HepG2 (cell line): ENCODE measurements at regions not wholly inside any gene's neighbourhood (a gene's known extent, or its start where the extent isn't known, plus 50 kb on each side); places are given as distances from the start of the nearest gene placed in this dataset.

Source experiments
- ATAC-seq: fragments of 200-7000 bp; cut with Tn5 transposase; 3 replicates; pipeline ENCODE4 v1.9.1; 2020; ENCODE audit warnings: mild to moderate bottlenecking, moderate library complexity
- BruUV-seq: library from RNA; stranded (reverse); fragments of 400-500 nt; replicated peaks from 2 replicates; lab custom pipeline; 2021; lab: Mats Ljungman, UMichigan
- CTCF ChIA-PET: fragments of 300-600 bp; formaldehyde crosslinking; extraction: SDS; loops from one replicate; lab custom pipeline; 2021; ENCODE audit warnings: low total read pairs, inconsistent platforms, low intra/inter-chr PET ratio; lab: Yijun Ruan, JAX
- POLR2A ChIA-PET: fragments of 350-600 bp; sonication (Branson Sonifier 250); formaldehyde crosslinking; loops from one replicate; lab custom pipeline; 2020; ENCODE audit warnings: antibody characterized with exemption, inconsistent platforms; lab: Yijun Ruan, JAX
- DNase-seq: peaks from one replicate; pipeline ENCODE4 v3.0.0-alpha.2; 2015; ENCODE audit warnings: low spot score
- FAIRE-seq: peaks from 3 replicates; lab custom pipeline; 2011; peaks lifted over from hg19 to GRCh38; lab: Jason Lieb, UNC
- H2AFZ ChIP-seq: one replicate; pipeline ENCODE4 v1.6.1; 2011; ENCODE audit warnings: low read length, inconsistent platforms
- H3K27ac ChIP-seq: fragments of 300-600 bp; 3 replicates; pipeline ENCODE4 v1.8.0; 2011; ENCODE audit warnings: mixed run types, mild to moderate bottlenecking, mixed read lengths, low read length, inconsistent platforms; ENCODE audit not compliant: insufficient read depth; ENCODE audit errors: extremely low read length
- H3K27me3 ChIP-seq, 2 experiments: fragments of 200-600 bp in 1 of 2; 2 replicates in 1 of 2; 3 replicates in 1 of 2; pipeline versions ENCODE4 v1.6.0 to v1.8.0; 2011; ENCODE audit warnings: low read length in 2 of 2, mild to moderate bottlenecking in 2 of 2, moderate library complexity in 2 of 2, inconsistent platforms in 1 of 2; ENCODE audit not compliant: insufficient read depth in 2 of 2, control insufficient read depth in 1 of 2
- H3K36me3 ChIP-seq, 2 experiments: fragments of 200-600 bp in 1 of 2; replicated peaks in 1 of 2; 2 replicates in 1 of 2; 3 replicates in 1 of 2; pipeline versions ENCODE4 v1.5.1 to v1.8.0; 2011; ENCODE audit warnings: low read length in 2 of 2, inconsistent platforms in 1 of 2; ENCODE audit not compliant: insufficient read depth in 2 of 2, control insufficient read depth in 1 of 2
- H3K4me1 ChIP-seq: 2 replicates; pipeline ENCODE4 v1.5.1; 2012; ENCODE audit warnings: low read length, inconsistent platforms; ENCODE audit not compliant: insufficient read depth
- H3K4me2 ChIP-seq: 2 replicates; pipeline ENCODE4 v1.6.0; 2011; ENCODE audit warnings: low read depth, low read length, inconsistent platforms
- H3K4me3 ChIP-seq, 3 experiments: fragments of 200-600 bp in 1 of 3; sonication (generic), shearing (Covaris generic) in 1 of 3; replicated peaks in 1 of 3; 2 replicates each; pipeline ENCODE4 v1.5.1; 2011 to 2016; ENCODE audit warnings: low read length in 3 of 3, inconsistent platforms in 2 of 3, low read depth in 2 of 3, mild to moderate bottlenecking in 2 of 3, control low read depth in 1 of 3, mixed read lengths in 1 of 3; ENCODE audit not compliant: insufficient read depth in 1 of 3
- H3K79me2 ChIP-seq: one replicate; pipeline ENCODE4 v1.6.1; 2011; ENCODE audit warnings: low read length, inconsistent platforms; ENCODE audit not compliant: insufficient read depth
- H3K9ac ChIP-seq: 2 replicates; pipeline ENCODE4 v1.6.0; 2011; ENCODE audit warnings: mild to moderate bottlenecking, low read depth, low read length, inconsistent platforms; ENCODE audit not compliant: insufficient read depth
- H3K9me3 ChIP-seq: 2 replicates; pipeline ENCODE4 v1.5.1; 2012; ENCODE audit warnings: mild to moderate bottlenecking, low read length
- H4K20me1 ChIP-seq: 2 replicates; pipeline ENCODE4 v1.6.0; 2011; ENCODE audit warnings: inconsistent platforms, mild to moderate bottlenecking, low read length, moderate library complexity; ENCODE audit not compliant: insufficient read depth
- FOSL2 ChIP-seq: sonication (generic); formaldehyde crosslinking; IDR thresholded peaks from 2 replicates; pipeline ENCODE4 v1.4.0; 2020; ENCODE audit warnings: missing genetic modification reagents
- HDAC1 ChIP-seq: sonication (generic); formaldehyde crosslinking; IDR thresholded peaks from 2 replicates; pipeline ENCODE4 v1.5.1; 2020; ENCODE audit warnings: mild to moderate bottlenecking, missing genetic modification reagents
- HHEX ChIP-seq: IDR thresholded peaks from 2 replicates; pipeline ENCODE4 v1.6.1; 2016; ENCODE audit warnings: control low read depth
- HIVEP1 ChIP-seq: sonication (generic); formaldehyde crosslinking; IDR thresholded peaks from 2 replicates; pipeline ENCODE4 v1.4.0; 2020; ENCODE audit warnings: mild to moderate bottlenecking, missing genetic modification reagents
- IRF2 ChIP-seq: IDR thresholded peaks from 2 replicates; pipeline ENCODE4 v1.6.1; 2018; ENCODE audit warnings: missing genetic modification reagents, missing compliant biosample characterization
- KDM4B ChIP-seq: sonication (generic); formaldehyde crosslinking; IDR thresholded peaks from 2 replicates; pipeline ENCODE4 v1.4.0; 2020; ENCODE audit warnings: missing genetic modification reagents
- MLLT10 ChIP-seq: sonication (generic); formaldehyde crosslinking; IDR thresholded peaks from 2 replicates; pipeline ENCODE4 v1.4.0; 2020; ENCODE audit warnings: missing genetic modification reagents
- NCOA5 ChIP-seq: sonication (generic); formaldehyde crosslinking; IDR thresholded peaks from 2 replicates; pipeline ENCODE4 v1.4.0; 2020; ENCODE audit warnings: missing genetic modification reagents
- NFIC ChIP-seq: IDR thresholded peaks from 2 replicates; pipeline ENCODE4 v1.6.1; 2012; ENCODE audit warnings: mild to moderate bottlenecking, low read length, inconsistent platforms
- NFYC ChIP-seq: IDR thresholded peaks from 2 replicates; pipeline ENCODE4 v1.6.1; 2016; ENCODE audit warnings: missing genetic modification reagents, missing compliant biosample characterization
- RFX5 ChIP-seq: IDR thresholded peaks from 2 replicates; pipeline ENCODE4 v1.6.1; 2011; ENCODE audit warnings: low read depth, low read length, improper control_type of control experiment
- ZBTB1 ChIP-seq: sonication (generic); formaldehyde crosslinking; IDR thresholded peaks from 2 replicates; pipeline ENCODE4 v1.4.0; 2020; ENCODE audit warnings: missing genetic modification reagents, borderline replicate concordance
- WGBS: methylation state at CpG from one replicate; pipeline ENCODE4 v1.1.6; 2017; ENCODE audit warnings: low lambda C conversion rate; 5-methylcytosine and 5-hydroxymethylcytosine counted together
- in situ Hi-C: cut with HindIII; loops from 2 replicates; pipeline ENCODE4 v1.10.0; 2017; ENCODE audit warnings: low pct_unique_long_range_greater_than_20kb; ENCODE audit not compliant: extremely low pct_ligation_motif_present
- intact Hi-C: fragments of 100-400 bp; cut with micrococcal nuclease; formaldehyde crosslinking; loops from one replicate; pipeline ENCODE4 v1.10.0; 2022; ENCODE audit not compliant: unreplicated experiment
- TF ChIP-seq, protein P1 (sequence below): IDR thresholded peaks from 2 replicates; pipeline ENCODE4 v1.6.1; 2016; ENCODE audit warnings: low read depth, missing genetic modification reagents, missing compliant biosample characterization
- TF ChIP-seq, protein P2 (sequence below): sonication (generic); formaldehyde crosslinking; conservative IDR thresholded peaks from 2 replicates; pipeline ENCODE4 v1.5.0; 2020; ENCODE audit warnings: missing genetic modification reagents
- TF ChIP-seq, protein P3 (sequence below): sonication (generic); formaldehyde crosslinking; IDR thresholded peaks from 2 replicates; pipeline ENCODE4 v1.8.0; 2022; ENCODE audit warnings: missing genetic modification reagents, low read depth, mild to moderate bottlenecking, borderline replicate concordance
- TF ChIP-seq, protein P4 (sequence below): sonication (generic); formaldehyde crosslinking; IDR thresholded peaks from 2 replicates; pipeline ENCODE4 v1.4.0; 2020; ENCODE audit warnings: low read depth, missing genetic modification reagents

DNA sequence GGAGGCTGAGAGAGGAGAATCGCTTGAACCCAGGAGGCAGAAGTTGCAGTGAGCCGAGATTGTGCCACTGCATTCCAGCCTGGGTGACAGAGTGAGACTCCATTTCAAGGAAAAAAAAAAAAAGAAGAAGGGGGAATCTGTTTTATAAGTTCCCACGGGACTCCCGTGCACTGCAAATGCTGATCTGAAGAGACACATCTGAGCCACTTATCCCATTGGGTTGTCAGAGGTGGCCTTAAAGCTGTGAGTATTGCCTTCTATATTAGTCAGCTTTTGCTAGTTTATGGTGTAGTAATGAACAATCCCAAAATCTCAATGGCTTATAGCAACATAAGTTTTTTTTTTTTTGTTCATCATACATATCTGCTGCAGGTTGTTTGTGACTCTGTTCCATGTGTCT lies 82.8 kb downstream of the MRM1 start:
- Histone ChIP-seq H3K9me3 (no peaks in the 10 kb centered on the region), H3K4me2 (no peak overlapping the region), H3K27ac (no peak overlapping the region), H4K20me1 (no peaks in the 10 kb centered on the region), H3K79me2 (no peaks in the 10 kb centered on the region), H3K4me3 (no peak overlapping the region), H3K4me1 (no peaks in the 10 kb centered on the region), H3K36me3 (no peaks in the 10 kb centered on the region), H2AFZ (no peak overlapping the region), H3K9ac (no peak overlapping the region), H3K27me3 (peaks cover 2 to 62% of the 10 kb centered on the region in 2 experiments; a peak in 4 of 5 replicates)
- POLR2A ChIA-PET, result no interaction called here
- in situ Hi-C loops, result no loop called here
- no peak for ATAC-seq
- FAIRE-seq, result no peak
- 5% methylated on average over 4 of the region's 4 CpGs for WGBS
- intact Hi-C loops, result no loop called here
- no TSS peak for BruUV-seq
- CTCF ChIA-PET, result no interaction called here
- no peak for DNase-seq
- TF ChIP-seq, protein P1, sequence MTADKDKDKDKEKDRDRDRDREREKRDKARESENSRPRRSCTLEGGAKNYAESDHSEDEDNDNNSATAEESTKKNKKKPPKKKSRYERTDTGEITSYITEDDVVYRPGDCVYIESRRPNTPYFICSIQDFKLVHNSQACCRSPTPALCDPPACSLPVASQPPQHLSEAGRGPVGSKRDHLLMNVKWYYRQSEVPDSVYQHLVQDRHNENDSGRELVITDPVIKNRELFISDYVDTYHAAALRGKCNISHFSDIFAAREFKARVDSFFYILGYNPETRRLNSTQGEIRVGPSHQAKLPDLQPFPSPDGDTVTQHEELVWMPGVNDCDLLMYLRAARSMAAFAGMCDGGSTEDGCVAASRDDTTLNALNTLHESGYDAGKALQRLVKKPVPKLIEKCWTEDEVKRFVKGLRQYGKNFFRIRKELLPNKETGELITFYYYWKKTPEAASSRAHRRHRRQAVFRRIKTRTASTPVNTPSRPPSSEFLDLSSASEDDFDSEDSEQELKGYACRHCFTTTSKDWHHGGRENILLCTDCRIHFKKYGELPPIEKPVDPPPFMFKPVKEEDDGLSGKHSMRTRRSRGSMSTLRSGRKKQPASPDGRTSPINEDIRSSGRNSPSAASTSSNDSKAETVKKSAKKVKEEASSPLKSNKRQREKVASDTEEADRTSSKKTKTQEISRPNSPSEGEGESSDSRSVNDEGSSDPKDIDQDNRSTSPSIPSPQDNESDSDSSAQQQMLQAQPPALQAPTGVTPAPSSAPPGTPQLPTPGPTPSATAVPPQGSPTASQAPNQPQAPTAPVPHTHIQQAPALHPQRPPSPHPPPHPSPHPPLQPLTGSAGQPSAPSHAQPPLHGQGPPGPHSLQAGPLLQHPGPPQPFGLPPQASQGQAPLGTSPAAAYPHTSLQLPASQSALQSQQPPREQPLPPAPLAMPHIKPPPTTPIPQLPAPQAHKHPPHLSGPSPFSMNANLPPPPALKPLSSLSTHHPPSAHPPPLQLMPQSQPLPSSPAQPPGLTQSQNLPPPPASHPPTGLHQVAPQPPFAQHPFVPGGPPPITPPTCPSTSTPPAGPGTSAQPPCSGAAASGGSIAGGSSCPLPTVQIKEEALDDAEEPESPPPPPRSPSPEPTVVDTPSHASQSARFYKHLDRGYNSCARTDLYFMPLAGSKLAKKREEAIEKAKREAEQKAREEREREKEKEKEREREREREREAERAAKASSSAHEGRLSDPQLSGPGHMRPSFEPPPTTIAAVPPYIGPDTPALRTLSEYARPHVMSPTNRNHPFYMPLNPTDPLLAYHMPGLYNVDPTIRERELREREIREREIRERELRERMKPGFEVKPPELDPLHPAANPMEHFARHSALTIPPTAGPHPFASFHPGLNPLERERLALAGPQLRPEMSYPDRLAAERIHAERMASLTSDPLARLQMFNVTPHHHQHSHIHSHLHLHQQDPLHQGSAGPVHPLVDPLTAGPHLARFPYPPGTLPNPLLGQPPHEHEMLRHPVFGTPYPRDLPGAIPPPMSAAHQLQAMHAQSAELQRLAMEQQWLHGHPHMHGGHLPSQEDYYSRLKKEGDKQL (CRISPR knock-in tag), result no peak
- TF ChIP-seq, protein P2, sequence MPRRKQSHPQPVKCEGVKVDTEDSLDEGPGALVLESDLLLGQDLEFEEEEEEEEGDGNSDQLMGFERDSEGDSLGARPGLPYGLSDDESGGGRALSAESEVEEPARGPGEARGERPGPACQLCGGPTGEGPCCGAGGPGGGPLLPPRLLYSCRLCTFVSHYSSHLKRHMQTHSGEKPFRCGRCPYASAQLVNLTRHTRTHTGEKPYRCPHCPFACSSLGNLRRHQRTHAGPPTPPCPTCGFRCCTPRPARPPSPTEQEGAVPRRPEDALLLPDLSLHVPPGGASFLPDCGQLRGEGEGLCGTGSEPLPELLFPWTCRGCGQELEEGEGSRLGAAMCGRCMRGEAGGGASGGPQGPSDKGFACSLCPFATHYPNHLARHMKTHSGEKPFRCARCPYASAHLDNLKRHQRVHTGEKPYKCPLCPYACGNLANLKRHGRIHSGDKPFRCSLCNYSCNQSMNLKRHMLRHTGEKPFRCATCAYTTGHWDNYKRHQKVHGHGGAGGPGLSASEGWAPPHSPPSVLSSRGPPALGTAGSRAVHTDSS (CRISPR knock-in tag), result no peak
- TF ChIP-seq HIVEP1, result no peak
- no peak for TF ChIP-seq ZBTB1 (CRISPR knock-in tag)
- TF ChIP-seq, protein P3, sequence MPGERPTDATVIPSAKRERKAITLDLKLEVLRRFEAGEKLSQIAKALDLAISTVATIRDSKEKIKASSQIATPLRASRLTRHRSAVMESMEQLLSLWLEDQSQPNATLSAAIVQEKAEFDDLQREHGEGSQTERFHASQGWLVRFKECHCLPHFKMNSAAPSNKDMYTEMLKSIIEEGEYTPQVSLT (CRISPR knock-in tag), result no peak
- no peak for TF ChIP-seq NCOA5 (CRISPR knock-in tag)
- no peak for TF ChIP-seq KDM4B
- no peak for TF ChIP-seq NFYC
- TF ChIP-seq RFX5, result no peak
- TF ChIP-seq NFIC, result no peak
- TF ChIP-seq HDAC1 (CRISPR knock-in tag), result no peak
- TF ChIP-seq, protein P4, sequence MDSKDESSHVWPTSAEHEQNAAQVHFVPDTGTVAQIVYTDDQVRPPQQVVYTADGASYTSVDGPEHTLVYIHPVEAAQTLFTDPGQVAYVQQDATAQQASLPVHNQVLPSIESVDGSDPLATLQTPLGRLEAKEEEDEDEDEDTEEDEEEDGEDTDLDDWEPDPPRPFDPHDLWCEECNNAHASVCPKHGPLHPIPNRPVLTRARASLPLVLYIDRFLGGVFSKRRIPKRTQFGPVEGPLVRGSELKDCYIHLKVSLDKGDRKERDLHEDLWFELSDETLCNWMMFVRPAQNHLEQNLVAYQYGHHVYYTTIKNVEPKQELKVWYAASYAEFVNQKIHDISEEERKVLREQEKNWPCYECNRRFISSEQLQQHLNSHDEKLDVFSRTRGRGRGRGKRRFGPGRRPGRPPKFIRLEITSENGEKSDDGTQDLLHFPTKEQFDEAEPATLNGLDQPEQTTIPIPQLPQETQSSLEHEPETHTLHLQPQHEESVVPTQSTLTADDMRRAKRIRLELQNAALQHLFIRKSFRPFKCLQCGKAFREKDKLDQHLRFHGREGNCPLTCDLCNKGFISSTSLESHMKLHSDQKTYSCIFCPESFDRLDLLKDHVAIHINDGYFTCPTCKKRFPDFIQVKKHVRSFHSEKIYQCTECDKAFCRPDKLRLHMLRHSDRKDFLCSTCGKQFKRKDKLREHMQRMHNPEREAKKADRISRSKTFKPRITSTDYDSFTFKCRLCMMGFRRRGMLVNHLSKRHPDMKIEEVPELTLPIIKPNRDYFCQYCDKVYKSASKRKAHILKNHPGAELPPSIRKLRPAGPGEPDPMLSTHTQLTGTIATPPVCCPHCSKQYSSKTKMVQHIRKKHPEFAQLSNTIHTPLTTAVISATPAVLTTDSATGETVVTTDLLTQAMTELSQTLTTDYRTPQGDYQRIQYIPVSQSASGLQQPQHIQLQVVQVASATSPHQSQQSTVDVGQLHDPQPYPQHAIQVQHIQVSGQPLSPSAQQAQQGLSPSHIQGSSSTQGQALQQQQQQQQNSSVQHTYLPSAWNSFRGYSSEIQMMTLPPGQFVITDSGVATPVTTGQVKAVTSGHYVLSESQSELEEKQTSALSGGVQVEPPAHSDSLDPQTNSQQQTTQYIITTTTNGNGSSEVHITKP (CRISPR knock-in tag), result no peak
- TF ChIP-seq MLLT10 (CRISPR knock-in tag), result no peak
- no peak for TF ChIP-seq HHEX (CRISPR knock-in tag)
- no peak for TF ChIP-seq IRF2
- no peak for TF ChIP-seq FOSL2 (CRISPR knock-in tag)
